Osteoblast (primary cell): ENCODE measurements at regions not wholly inside any gene's neighbourhood (a gene's known extent, or its start where the extent isn't known, plus 50 kb on each side); places are given as distances from the start of the nearest gene placed in this dataset.

Source experiments
- DNase-seq: peaks from one replicate; pipeline ENCODE4 v3.0.0; 2011; ENCODE audit warnings: low spot score, mixed read lengths; ENCODE audit not compliant: insufficient read length; ENCODE audit errors: missing footprints
- H2AFZ ChIP-seq: 2 replicates; pipeline ENCODE4 v1.6.0; 2011; ENCODE audit warnings: mild to moderate bottlenecking, low read length
- H3K27ac ChIP-seq: 2 replicates; pipeline ENCODE4 v1.5.1; 2011; ENCODE audit warnings: mild to moderate bottlenecking, low read depth, low read length, moderate library complexity
- H3K27me3 ChIP-seq: 2 replicates; pipeline ENCODE4 v1.6.0; 2012; ENCODE audit warnings: mild to moderate bottlenecking, control low read depth, inconsistent platforms, low read length, moderate library complexity; ENCODE audit not compliant: insufficient read depth
- H3K36me3 ChIP-seq: 2 replicates; pipeline ENCODE4 v1.5.1; 2011; ENCODE audit warnings: mild to moderate bottlenecking, low read length, control low read depth, moderate library complexity; ENCODE audit not compliant: insufficient read depth
- H3K4me1 ChIP-seq: 2 replicates; pipeline ENCODE4 v1.5.1; 2011; ENCODE audit warnings: mild to moderate bottlenecking, low read length, control low read depth, moderate library complexity; ENCODE audit not compliant: insufficient read depth
- H3K4me2 ChIP-seq: 2 replicates; pipeline ENCODE4 v1.6.0; 2011; ENCODE audit warnings: mild to moderate bottlenecking, low read length; ENCODE audit not compliant: insufficient read depth
- H3K4me3 ChIP-seq: fragments of 200-600 bp; sonication (generic); 3 replicates; pipeline ENCODE4 v1.5.1; 2012; ENCODE audit warnings: mild to moderate bottlenecking, low read length, inconsistent platforms; ENCODE audit not compliant: insufficient read depth
- H3K79me2 ChIP-seq: 2 replicates; pipeline ENCODE4 v1.6.0; 2012; ENCODE audit warnings: mild to moderate bottlenecking, low read length, control low read depth, inconsistent platforms; ENCODE audit not compliant: insufficient read depth
- H3K9me3 ChIP-seq: 2 replicates; pipeline ENCODE4 v1.5.1; 2011; ENCODE audit warnings: low read depth, low read length, control low read depth
- H4K20me1 ChIP-seq: 2 replicates; pipeline ENCODE4 v1.6.0; 2012; ENCODE audit warnings: mild to moderate bottlenecking, low read length, control low read depth; ENCODE audit not compliant: insufficient read depth
- TF ChIP-seq, protein P1 (sequence below): IDR thresholded peaks from 2 replicates; pipeline ENCODE4 v1.5.1; 2011; ENCODE audit warnings: mild to moderate bottlenecking, low read depth, low read length, moderate library complexity; ENCODE audit errors: extremely low read depth

DNA sequence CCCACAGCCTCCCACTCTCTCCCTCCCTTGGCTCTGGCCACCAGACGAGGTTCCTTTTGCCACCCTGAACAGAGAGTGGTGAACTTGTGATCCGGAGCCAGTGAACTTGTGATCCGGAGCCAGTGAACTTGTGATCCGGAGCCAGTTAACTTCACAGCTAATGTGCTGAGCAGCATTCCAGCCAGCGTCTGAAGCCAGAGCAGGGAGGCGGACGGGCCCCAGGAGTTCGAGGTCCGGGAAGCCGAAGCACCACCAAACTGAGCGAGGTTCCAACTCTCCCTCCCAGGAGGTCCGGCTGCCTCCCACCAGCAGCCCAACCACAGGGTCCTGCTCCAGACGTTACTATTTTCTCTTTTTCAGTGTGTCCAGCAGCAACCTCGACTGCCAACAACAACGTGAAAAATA lies 85.8 kb downstream of the SYF2 start:
- Histone ChIP-seq H3K4me3 (no peak overlapping the region), H3K4me2 (peak overlapping the region; percentile 28), H3K27ac (no peak overlapping the region), H3K4me1 (no peaks in the 10 kb centered on the region), H2AFZ (peak overlapping the region; percentile 65), H3K9me3 (no peaks in the 10 kb centered on the region), H3K79me2 (no peaks in the 10 kb centered on the region), H3K27me3 (peaks cover 60% of the 10 kb centered on the region), H4K20me1 (no peaks in the 10 kb centered on the region), H3K36me3 (no peaks in the 10 kb centered on the region)
- TF ChIP-seq, protein P1, sequence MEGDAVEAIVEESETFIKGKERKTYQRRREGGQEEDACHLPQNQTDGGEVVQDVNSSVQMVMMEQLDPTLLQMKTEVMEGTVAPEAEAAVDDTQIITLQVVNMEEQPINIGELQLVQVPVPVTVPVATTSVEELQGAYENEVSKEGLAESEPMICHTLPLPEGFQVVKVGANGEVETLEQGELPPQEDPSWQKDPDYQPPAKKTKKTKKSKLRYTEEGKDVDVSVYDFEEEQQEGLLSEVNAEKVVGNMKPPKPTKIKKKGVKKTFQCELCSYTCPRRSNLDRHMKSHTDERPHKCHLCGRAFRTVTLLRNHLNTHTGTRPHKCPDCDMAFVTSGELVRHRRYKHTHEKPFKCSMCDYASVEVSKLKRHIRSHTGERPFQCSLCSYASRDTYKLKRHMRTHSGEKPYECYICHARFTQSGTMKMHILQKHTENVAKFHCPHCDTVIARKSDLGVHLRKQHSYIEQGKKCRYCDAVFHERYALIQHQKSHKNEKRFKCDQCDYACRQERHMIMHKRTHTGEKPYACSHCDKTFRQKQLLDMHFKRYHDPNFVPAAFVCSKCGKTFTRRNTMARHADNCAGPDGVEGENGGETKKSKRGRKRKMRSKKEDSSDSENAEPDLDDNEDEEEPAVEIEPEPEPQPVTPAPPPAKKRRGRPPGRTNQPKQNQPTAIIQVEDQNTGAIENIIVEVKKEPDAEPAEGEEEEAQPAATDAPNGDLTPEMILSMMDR = no peak
- DNase-seq = no peak

DNA sequence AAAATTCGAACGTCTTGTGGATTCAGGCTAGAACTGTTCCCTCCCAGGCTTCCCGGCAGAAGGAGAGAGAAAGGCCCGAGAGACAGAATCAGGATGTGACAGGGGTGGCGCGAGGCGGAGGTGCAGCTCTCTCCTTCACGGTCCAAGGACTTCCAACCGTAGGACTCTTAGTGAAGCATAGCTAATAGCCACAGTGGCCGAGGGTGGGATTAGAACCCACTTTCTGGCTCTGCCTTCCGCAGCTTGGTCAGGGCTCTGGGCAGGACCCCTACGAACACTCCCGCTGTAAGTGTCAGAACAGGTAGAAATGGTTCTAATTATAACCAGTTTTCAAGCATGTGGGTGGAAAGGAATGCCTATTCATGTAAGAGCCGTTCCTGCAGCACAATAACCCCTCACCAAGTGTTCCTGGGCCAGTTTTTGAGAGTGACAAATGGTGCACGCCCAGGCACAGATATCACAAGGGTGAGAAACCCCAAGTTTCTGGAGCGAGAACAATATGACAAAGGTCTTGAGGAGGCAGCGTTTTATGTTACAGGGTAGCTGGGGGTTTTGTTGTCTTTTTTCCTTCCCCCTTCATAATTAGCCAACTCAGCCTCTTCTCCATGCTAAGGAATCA lies 86.4 kb downstream of the SYF2 start:
- no peaks in the 10 kb centered on the region for H3K4me1 ChIP-seq
- DNase-seq = no peak
- no peak overlapping the region for H3K27ac ChIP-seq
- H3K4me3 ChIP-seq = no peak overlapping the region
- H3K79me2 ChIP-seq = no peaks in the 10 kb centered on the region
- H4K20me1 ChIP-seq = no peaks in the 10 kb centered on the region
- H3K4me2 ChIP-seq = no peak overlapping the region
- TF ChIP-seq, protein P1 = no peak
- peaks cover 56% of the 10 kb centered on the region for H3K27me3 ChIP-seq
- no peak overlapping the region for H2AFZ ChIP-seq
- H3K9me3 ChIP-seq = no peaks in the 10 kb centered on the region
- no peaks in the 10 kb centered on the region for H3K36me3 ChIP-seq

DNA sequence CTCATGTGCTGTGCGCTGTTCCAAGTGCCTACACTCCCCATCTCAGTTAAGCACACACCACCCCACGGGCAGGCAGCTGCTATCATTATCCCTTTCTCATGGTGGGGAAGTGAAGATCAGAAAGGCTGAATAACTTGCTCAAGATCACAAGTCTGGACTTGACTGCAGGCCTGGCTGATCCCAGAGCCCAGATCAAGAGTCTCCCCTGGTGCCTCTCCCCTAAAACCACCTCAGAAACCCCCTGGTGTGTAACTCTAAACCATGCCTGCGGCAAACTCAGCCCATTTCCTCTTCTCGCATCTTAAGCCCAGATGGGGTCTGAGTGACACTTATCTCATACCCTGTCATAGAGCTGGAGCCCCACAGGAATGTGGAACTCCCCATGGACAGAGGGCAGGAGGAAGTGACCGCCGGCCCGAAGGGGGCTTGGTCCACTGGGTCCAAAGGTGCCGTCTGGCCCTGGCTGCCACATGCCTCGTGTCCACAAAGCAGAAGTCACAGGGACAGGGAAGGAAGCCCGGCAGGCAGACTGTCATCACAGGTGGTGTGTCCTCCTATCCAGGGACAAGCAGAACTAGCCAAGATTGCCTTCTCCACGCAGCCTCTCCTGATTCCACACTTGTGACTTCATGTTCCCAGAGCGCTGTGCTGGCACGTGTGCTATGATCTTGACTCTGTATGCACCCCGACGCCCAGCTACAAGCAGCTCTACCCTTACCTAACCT lies 92.1 kb downstream of the SYF2 start:
- H3K36me3 ChIP-seq = no peaks in the 10 kb centered on the region
- no peak overlapping the region for H3K27ac ChIP-seq
- no peaks in the 10 kb centered on the region for H3K79me2 ChIP-seq
- DNase-seq = no peak
- no peaks in the 10 kb centered on the region for H3K9me3 ChIP-seq
- H3K4me2 ChIP-seq = no peak overlapping the region
- H3K4me1 ChIP-seq = no peaks in the 10 kb centered on the region
- H3K27me3 ChIP-seq = peaks cover 44% of the 10 kb centered on the region
- TF ChIP-seq, protein P1 = no peak
- no peak overlapping the region for H2AFZ ChIP-seq
- H4K20me1 ChIP-seq = no peaks in the 10 kb centered on the region
- no peak overlapping the region for H3K4me3 ChIP-seq
